Right lobe of liver (tissue), 4 donors: ENCODE measurements at regions not wholly inside any gene's neighbourhood (a gene's known extent, or its start where the extent isn't known, plus 50 kb on each side); places are given as distances from the start of the nearest gene placed in this dataset.

Source experiments
- POLR2A ChIP-seq: fragments of 450-650 bp; IDR thresholded peaks from one replicate; pipeline ENCODE4 v1.6.1; 2017; ENCODE audit warnings: antibody characterized with exemption, mild to moderate bottlenecking
- TF ChIP-seq, protein P1 (sequence below), 4 donors: fragments of 200-600 bp in 3 of 4; fragments of 450-650 bp in 1 of 4; IDR thresholded peaks; one replicate each; pipeline versions ENCODE4 v1.5.1 to v1.8.0; 2016 to 2022; ENCODE audit warnings: antibody characterized with exemption in 4 of 4, mild to moderate bottlenecking in 2 of 4
- donor health status: DM: no; HTN: no; CAD: no.
- donor health status: DM: no; HTN: no; CAD: no.
- donor health status: DM: no; HTN: yes; CAD: no.

DNA sequence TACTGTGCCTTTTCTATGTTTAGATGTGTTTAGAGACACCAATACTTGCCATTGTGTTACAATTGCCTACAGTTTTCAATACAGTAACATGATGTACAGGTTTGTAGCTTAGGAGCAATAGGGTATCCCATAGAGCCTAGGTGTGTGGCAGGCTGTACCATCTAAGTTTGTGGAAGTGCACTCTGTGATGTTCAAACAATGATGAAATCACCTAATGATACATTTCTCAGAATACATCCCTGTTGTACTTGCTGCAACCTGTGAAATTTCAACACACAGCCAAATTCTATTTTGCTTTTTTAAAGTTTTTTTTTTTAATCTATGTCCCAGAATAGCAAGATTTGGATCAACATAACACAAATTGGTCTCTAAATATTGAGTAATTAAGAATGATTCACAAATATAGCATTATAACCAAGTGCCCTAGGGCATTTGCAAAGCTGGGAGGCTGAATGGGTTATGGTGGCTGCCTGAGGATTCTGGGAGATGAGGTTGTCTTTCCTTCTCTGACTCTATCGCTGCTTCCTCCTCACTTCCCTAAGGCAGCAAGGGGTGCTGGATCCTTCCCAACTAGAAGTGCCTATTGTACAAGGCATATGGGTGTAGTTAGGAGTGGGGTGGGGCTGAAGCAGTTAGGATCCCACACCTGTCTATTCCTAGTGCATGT lies 78.3 kb downstream of the SKA1 start:
- TF ChIP-seq POLR2A: no peak
- TF ChIP-seq, protein P1, sequence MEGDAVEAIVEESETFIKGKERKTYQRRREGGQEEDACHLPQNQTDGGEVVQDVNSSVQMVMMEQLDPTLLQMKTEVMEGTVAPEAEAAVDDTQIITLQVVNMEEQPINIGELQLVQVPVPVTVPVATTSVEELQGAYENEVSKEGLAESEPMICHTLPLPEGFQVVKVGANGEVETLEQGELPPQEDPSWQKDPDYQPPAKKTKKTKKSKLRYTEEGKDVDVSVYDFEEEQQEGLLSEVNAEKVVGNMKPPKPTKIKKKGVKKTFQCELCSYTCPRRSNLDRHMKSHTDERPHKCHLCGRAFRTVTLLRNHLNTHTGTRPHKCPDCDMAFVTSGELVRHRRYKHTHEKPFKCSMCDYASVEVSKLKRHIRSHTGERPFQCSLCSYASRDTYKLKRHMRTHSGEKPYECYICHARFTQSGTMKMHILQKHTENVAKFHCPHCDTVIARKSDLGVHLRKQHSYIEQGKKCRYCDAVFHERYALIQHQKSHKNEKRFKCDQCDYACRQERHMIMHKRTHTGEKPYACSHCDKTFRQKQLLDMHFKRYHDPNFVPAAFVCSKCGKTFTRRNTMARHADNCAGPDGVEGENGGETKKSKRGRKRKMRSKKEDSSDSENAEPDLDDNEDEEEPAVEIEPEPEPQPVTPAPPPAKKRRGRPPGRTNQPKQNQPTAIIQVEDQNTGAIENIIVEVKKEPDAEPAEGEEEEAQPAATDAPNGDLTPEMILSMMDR (IDR thresholded peaks at IDR 0.05): no peak
